ENCODE measurements at regions not wholly inside any gene's neighbourhood (a gene's known extent, or its start where the extent isn't known, plus 50 kb on each side); places are given as distances from the start of the nearest gene placed in this dataset.

DNA sequence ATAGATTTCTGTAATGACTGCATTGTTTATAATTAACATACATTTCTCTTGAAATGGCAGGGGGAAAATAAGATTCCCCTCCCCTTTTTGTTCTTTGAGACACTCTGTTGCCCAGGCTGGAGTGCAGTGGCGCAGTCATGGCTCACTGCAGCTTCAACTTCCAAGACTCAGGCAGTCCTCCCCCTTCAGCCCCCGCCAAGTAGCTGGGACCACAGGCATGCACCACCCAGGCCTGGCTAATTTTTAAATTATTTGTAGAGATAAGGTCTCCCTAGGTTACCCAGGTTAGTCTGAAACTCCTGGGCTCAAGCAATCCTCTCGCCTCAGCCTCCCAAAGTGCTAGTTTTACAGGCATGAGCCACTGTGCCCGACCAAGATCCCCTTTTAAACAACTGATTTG, 67.7 kb downstream of the KATNIP start:
- H3K4me1 Mint-ChIP-seq (ENCODE audit: low read depth) = peaks cover 35% of the 10 kb centered on the region
- no peaks in the 10 kb centered on the region for H3K9me3 Mint-ChIP-seq (ENCODE audit: low read depth)
- no peaks in the 10 kb centered on the region for H3K27me3 Mint-ChIP-seq
- H3K4me3 Mint-ChIP-seq (ENCODE audit: low read depth) = no peak overlapping the region
- H3K36me3 Mint-ChIP-seq (ENCODE audit: insufficient read depth) = peaks cover 5% of the 10 kb centered on the region
- peak overlapping the region; percentile 79 for H3K27ac Mint-ChIP-seq
- TF ChIP-seq, protein P1, sequence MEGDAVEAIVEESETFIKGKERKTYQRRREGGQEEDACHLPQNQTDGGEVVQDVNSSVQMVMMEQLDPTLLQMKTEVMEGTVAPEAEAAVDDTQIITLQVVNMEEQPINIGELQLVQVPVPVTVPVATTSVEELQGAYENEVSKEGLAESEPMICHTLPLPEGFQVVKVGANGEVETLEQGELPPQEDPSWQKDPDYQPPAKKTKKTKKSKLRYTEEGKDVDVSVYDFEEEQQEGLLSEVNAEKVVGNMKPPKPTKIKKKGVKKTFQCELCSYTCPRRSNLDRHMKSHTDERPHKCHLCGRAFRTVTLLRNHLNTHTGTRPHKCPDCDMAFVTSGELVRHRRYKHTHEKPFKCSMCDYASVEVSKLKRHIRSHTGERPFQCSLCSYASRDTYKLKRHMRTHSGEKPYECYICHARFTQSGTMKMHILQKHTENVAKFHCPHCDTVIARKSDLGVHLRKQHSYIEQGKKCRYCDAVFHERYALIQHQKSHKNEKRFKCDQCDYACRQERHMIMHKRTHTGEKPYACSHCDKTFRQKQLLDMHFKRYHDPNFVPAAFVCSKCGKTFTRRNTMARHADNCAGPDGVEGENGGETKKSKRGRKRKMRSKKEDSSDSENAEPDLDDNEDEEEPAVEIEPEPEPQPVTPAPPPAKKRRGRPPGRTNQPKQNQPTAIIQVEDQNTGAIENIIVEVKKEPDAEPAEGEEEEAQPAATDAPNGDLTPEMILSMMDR (IDR thresholded peaks at IDR 0.05; ENCODE audit: unreplicated experiment) = no peak
- DNase-seq (ENCODE audit: low spot score, unreplicated experiment) = no peak

DNA sequence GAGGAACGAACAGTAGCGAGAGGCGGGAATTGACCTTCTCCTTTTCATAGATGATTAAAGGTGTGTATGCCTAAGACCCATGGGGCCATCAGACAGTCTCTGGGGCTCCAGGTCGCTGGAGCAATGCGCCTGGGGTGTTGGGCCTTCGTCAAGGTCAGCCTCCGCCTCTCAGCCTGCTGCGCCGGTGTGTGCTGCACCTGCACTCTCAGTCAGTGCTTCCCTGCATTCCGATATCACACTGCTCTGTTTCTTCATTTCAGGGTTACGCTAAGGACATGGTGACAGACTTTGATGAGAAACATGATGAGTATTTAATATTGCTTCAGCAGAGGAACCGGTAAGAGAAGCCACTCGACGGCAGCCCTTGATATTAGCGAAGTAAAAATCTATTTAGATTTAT, 68.2 kb downstream of the KATNIP start:
- Mint-ChIP-seq H3K36me3 (ENCODE audit: insufficient read depth) (peaks cover 5% of the 10 kb centered on the region), H3K4me1 (ENCODE audit: low read depth) (peaks cover 35% of the 10 kb centered on the region), H3K27me3 (no peaks in the 10 kb centered on the region), H3K27ac (peak overlapping the region; percentile 79), H3K4me3 (ENCODE audit: low read depth) (no peak overlapping the region), H3K9me3 (ENCODE audit: low read depth) (no peaks in the 10 kb centered on the region)
- TF ChIP-seq, protein P1 (IDR thresholded peaks at IDR 0.05; ENCODE audit: unreplicated experiment) = no peak
- DNase-seq (ENCODE audit: low spot score, unreplicated experiment) = no peak

DNA sequence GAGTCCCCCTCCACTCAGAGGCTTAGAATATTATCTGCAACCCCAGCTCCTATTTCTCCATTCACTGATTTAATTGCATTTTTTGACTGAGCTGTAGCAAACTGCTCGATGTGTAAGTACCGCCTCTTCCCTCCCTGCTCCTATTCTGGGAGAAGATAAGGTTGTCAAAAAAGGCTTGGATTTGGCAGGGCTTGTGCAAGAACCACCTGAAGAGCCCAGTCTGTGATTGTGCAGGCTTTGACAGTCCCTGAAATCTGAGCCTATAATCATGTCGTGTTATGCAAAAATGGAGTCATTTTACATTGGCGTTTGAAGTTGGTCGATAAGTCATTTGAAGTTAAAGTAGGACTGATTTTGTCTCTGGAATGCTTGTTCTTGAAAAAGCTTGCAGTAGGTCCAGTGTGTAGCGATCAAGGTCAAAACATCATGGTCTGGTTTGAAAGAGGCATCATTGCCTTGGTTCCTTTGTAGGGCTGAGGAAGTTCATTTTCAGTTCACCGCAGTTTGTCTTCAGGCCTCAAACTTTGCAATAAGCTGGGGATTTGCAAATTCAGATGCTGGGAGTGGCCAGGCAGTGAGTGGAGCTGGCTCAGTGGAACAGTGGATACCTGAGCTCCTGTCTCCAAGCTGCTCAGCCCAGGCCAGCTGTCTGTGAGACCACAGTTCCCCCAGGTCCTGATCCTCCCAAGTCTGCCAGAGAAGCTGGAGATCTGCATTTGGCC, 68.8 kb downstream of the KATNIP start:
- Mint-ChIP-seq H3K27ac (peak overlapping the region; percentile 76), H3K36me3 (ENCODE audit: insufficient read depth) (peaks cover 5% of the 10 kb centered on the region), H3K27me3 (no peaks in the 10 kb centered on the region), H3K4me1 (ENCODE audit: low read depth) (peaks cover 35% of the 10 kb centered on the region), H3K9me3 (ENCODE audit: low read depth) (no peaks in the 10 kb centered on the region), H3K4me3 (ENCODE audit: low read depth) (peak overlapping the region; percentile 0)
- TF ChIP-seq, protein P1 (IDR thresholded peaks at IDR 0.05; ENCODE audit: unreplicated experiment) = no peak
- no peak for DNase-seq (ENCODE audit: low spot score, unreplicated experiment)

DNA sequence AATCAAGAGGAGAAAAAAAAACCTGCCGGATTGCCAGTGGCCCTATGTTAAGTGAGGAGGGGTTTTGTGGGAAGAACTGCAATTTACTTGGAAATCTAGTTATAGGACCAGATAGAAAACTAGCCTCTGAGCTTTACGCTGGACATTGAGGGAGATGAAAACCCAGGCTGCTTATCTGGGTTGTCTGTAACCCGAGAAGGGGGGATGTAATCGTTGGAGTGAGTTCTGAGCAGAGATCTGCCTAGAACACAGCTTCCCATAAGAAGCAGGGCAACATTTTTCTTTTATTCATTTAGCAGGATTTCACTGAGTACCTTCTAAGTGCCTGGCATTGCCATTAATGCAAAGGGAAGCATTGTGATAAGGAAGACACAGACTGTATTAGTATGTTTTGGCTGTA, 70.6 kb downstream of the KATNIP start:
- TF ChIP-seq, protein P1 (IDR thresholded peaks at IDR 0.05; ENCODE audit: unreplicated experiment) = no peak
- Mint-ChIP-seq H3K9me3 (ENCODE audit: low read depth) (no peaks in the 10 kb centered on the region), H3K27ac (no peak overlapping the region)

DNA sequence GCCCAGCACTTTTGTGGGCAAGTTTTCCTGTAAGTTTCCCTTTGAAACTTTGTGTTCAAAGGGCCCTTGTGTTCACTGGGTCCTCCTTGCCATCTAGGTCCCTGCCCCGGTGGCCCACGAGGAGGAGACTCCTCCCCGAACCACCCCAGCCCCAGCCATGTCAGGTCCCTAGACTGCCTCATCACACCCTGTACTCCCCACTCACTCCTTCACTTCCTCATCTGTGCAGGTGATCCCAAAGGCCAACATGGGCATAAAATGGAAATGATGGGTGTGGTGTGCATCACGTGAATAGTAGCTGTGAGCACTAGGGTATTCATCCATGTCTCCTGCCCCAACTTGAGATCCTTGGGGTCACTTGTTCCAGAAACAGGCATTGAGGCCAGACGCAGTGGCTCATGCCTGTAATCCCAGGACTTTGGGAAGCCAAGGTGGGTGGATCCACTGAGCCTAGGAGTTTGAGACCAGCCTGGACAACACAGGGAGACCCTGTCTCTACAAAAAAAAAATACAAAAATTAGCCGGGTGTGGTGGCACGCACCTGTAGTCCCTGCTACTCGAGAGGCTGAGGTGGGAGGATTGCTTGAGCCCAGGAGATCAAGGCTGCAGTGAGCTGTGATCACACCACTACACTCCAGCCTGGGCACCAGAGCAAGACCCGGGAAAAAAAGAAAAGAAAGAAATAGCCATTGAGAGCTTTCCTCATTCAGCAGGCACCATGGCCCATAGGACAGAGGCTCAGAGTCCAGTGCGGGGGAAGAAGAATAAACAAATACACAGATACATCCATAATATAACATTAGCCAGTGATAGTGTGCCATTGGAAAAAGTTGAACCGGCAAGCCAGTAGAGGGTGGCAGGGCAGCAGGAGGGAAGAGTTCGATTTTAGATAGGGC, 74.5 kb downstream of the KATNIP start:
- peaks cover 55% of the 10 kb centered on the region for H3K4me1 Mint-ChIP-seq (ENCODE audit: low read depth)
- no peak overlapping the region for H3K4me3 Mint-ChIP-seq (ENCODE audit: low read depth)
- H3K27ac Mint-ChIP-seq = no peak overlapping the region
- TF ChIP-seq, protein P1 (IDR thresholded peaks at IDR 0.05; ENCODE audit: unreplicated experiment) = no peak
- H3K27me3 Mint-ChIP-seq = no peaks in the 10 kb centered on the region
- H3K9me3 Mint-ChIP-seq (ENCODE audit: low read depth) = no peaks in the 10 kb centered on the region
- H3K36me3 Mint-ChIP-seq (ENCODE audit: insufficient read depth) = peaks cover 6% of the 10 kb centered on the region
- no peak for DNase-seq (ENCODE audit: low spot score, unreplicated experiment)

More for the DNA sequence above, 70.6 kb downstream of the KATNIP start:
- Mint-ChIP-seq H3K36me3 (ENCODE audit: insufficient read depth) (peaks cover 5% of the 10 kb centered on the region), H3K27me3 (no peaks in the 10 kb centered on the region), H3K4me3 (ENCODE audit: low read depth) (no peak overlapping the region), H3K4me1 (ENCODE audit: low read depth) (peaks cover 46% of the 10 kb centered on the region)
- DNase-seq (ENCODE audit: low spot score, unreplicated experiment) = no peak

Data from progenitor cell of endocrine pancreas (in vitro differentiated cells).